Activated B cell treated with CpG ODN at 0.5 μM for 24 hours (primary cell): ENCODE measurements at regions not wholly inside any gene's neighbourhood (a gene's known extent, or its start where the extent isn't known, plus 50 kb on each side); places are given as distances from the start of the nearest gene placed in this dataset.

Source experiments
- ATAC-seq: fragments of 200-7000 bp; cut with Tn5 transposase; one replicate; pipeline ENCODE4 v1.10.0; 2021; ENCODE audit warnings: low read depth, mild to moderate bottlenecking, moderate library complexity
- CTCF ChIA-PET: fragments of 350-600 bp; sonication (Branson Sonifier 250); formaldehyde crosslinking; loops from one replicate; lab custom pipeline; 2021; ENCODE audit warnings: antibody characterized with exemption; lab: Charles Lee
- POLR2A ChIA-PET: fragments of 350-600 bp; sonication (Branson Sonifier 250); formaldehyde crosslinking; loops from one replicate; lab custom pipeline; 2021; ENCODE audit warnings: antibody characterized with exemption; lab: Charles Lee
- DNase-seq: peaks from one replicate; pipeline ENCODE4 v3.0.0; 2022
- H3K27ac Mint-ChIP-seq: one replicate; pipeline ENCODE4 v1.8.0; 2020; ENCODE audit warnings: mixed read lengths
- H3K27me3 Mint-ChIP-seq: one replicate; pipeline ENCODE4 v1.8.0; 2021; ENCODE audit warnings: mixed read lengths
- H3K36me3 Mint-ChIP-seq: one replicate; pipeline ENCODE4 v1.8.0; 2021; ENCODE audit warnings: low read depth, mixed read lengths
- H3K4me1 Mint-ChIP-seq: one replicate; pipeline ENCODE4 v1.8.0; 2021; ENCODE audit warnings: mixed read lengths
- H3K4me3 Mint-ChIP-seq: one replicate; pipeline ENCODE4 v1.8.0; 2020; ENCODE audit warnings: mild to moderate bottlenecking, mixed read lengths
- H3K9me3 Mint-ChIP-seq: one replicate; pipeline ENCODE4 v1.8.0; 2020; ENCODE audit warnings: mixed read lengths
- CTCF ChIP-seq: fragments of 200-600 bp; IDR thresholded peaks from one replicate; pipeline ENCODE4 v1.8.0; 2022; ENCODE audit warnings: antibody characterized with exemption, mild to moderate bottlenecking
- intact Hi-C: fragments of 100-400 bp; cut with micrococcal nuclease; formaldehyde crosslinking; loops from one replicate; pipeline ENCODE4 v1.15.1; 2024

GRCh38 chr5:40413743-40414142, 266.0 kb upstream of the PTGER4 start:
- H3K9me3 Mint-ChIP-seq: peaks cover 3% of the 10 kb centered on the region
- DNase-seq (no peak), ATAC-seq (no peak)
- no peaks in the 10 kb centered on the region for H3K36me3 Mint-ChIP-seq
- no peak overlapping the region for H3K4me3 Mint-ChIP-seq
- CTCF ChIA-PET: no interaction called here
- no peak overlapping the region for H3K27ac Mint-ChIP-seq
- intact Hi-C loops: no loop called here
- no peak for TF ChIP-seq CTCF
- H3K4me1 Mint-ChIP-seq: peaks cover 21% of the 10 kb centered on the region
- POLR2A ChIA-PET: no interaction called here
- H3K27me3 Mint-ChIP-seq: no peaks in the 10 kb centered on the region

GRCh38 chr5:40412771-40413170, 266.9 kb upstream of the PTGER4 start:
- no peaks in the 10 kb centered on the region for H3K9me3 Mint-ChIP-seq
- ATAC-seq (no peak), DNase-seq (no peak)
- no peak overlapping the region for H3K27ac Mint-ChIP-seq
- intact Hi-C loops: no loop called here
- CTCF ChIA-PET: no interaction called here
- peaks cover 24% of the 10 kb centered on the region for H3K4me1 Mint-ChIP-seq
- TF ChIP-seq CTCF: no peak
- H3K4me3 Mint-ChIP-seq: no peak overlapping the region
- H3K27me3 Mint-ChIP-seq: no peaks in the 10 kb centered on the region
- POLR2A ChIA-PET: no interaction called here
- H3K36me3 Mint-ChIP-seq: no peaks in the 10 kb centered on the region

- Mint-ChIP-seq H3K4me3 (no peak overlapping the region), H3K4me1 (peaks cover 37% of the 10 kb centered on the region), H3K36me3 (no peaks in the 10 kb centered on the region), H3K9me3 (no peaks in the 10 kb centered on the region), H3K27me3 (no peaks in the 10 kb centered on the region), H3K27ac (peak overlapping the region; percentile 78)
- ATAC-seq: no peak
- intact Hi-C loops: loop anchor here (2.0 kb wide), 3 partner anchors 18 to 76 kb away; no protein-coding TSS in a partner anchor
- no peak for TF ChIP-seq CTCF
- no peak for DNase-seq
- CTCF ChIA-PET: no interaction called here
- POLR2A ChIA-PET: interaction anchor here (0.7 to 2.0 kb wide), 4 partner anchors 17 to 271 kb away, joined by 3 to 7 read pairs (median 4); no protein-coding TSS in a partner anchor
Measured at GRCh38 chr5:40410964-40411635, 268.6 kb upstream of the PTGER4 start.

- ATAC-seq (peak; percentile 69), DNase-seq (no peak)
- no peaks in the 10 kb centered on the region for H3K27me3 Mint-ChIP-seq
- H3K9me3 Mint-ChIP-seq: no peaks in the 10 kb centered on the region
- CTCF ChIA-PET: interaction anchor here (1.0 kb wide), 2 partner anchors 74 to 461 kb away, joined by 3 read pairs; no protein-coding TSS in a partner anchor
- POLR2A ChIA-PET: interaction anchor here (1.0 to 2.0 kb wide), 2 partner anchors 26 to 272 kb away, joined by 4 to 7 read pairs; no protein-coding TSS in a partner anchor
- H3K36me3 Mint-ChIP-seq: no peaks in the 10 kb centered on the region
- intact Hi-C loops: loop anchor here (2.0 kb wide), 3 partner anchors 18 to 76 kb away; no protein-coding TSS in a partner anchor
- no peak for TF ChIP-seq CTCF
- peak overlapping the region; percentile 51 for H3K4me3 Mint-ChIP-seq
- peaks cover 44% of the 10 kb centered on the region for H3K4me1 Mint-ChIP-seq
- peak overlapping the region; percentile 78 for H3K27ac Mint-ChIP-seq
Measured at GRCh38 chr5:40410231-40410861, 269.4 kb upstream of the PTGER4 start.

GRCh38 chr5:40409601-40410000, 270.1 kb upstream of the PTGER4 start:
- DNase-seq (no peak), ATAC-seq (no peak)
- ChIA-PET CTCF (interaction anchor here (1.0 kb wide), 2 partner anchors 75 to 460 kb away, joined by 3 read pairs; no protein-coding TSS in a partner anchor), POLR2A (interaction anchor here (2.0 kb wide), 1 partner anchor 27 kb away, joined by 7 read pairs; no protein-coding TSS in a partner anchor)
- intact Hi-C loops: loop anchor here (1.0 kb wide), 1 partner anchor 8 kb away; no protein-coding TSS in a partner anchor
- H3K27me3 Mint-ChIP-seq: no peaks in the 10 kb centered on the region
- H3K27ac Mint-ChIP-seq: peak overlapping the region; percentile 46
- TF ChIP-seq CTCF: no peak
- H3K36me3 Mint-ChIP-seq: no peaks in the 10 kb centered on the region
- no peaks in the 10 kb centered on the region for H3K9me3 Mint-ChIP-seq
- peaks cover 52% of the 10 kb centered on the region for H3K4me1 Mint-ChIP-seq
- peak overlapping the region; percentile 13 for H3K4me3 Mint-ChIP-seq
